ENCODE measurements at regions not wholly inside any gene's neighbourhood (a gene's known extent, or its start where the extent isn't known, plus 50 kb on each side); places are given as distances from the start of the nearest gene placed in this dataset.
A peak's percentile ranks its signal among the peaks of the same experiment; 100 is the strongest.

GRCh38 chr16:85274501-85274900 lies 162.2 kb upstream of the CIBAR2 start:
- TF ChIP-seq CTCF (IDR thresholded peaks at IDR 0.05), result no peak
- no peak for TF ChIP-seq POLR2A (IDR thresholded peaks at IDR 0.05)
- no peak for DNase-seq
- Histone ChIP-seq H3K9me3 (no peaks in the 10 kb centered on the region), H3K4me1 (no peaks in the 10 kb centered on the region), H3K27ac (no peak overlapping the region), H3K36me3 (replicated peaks in 1 of 2; ENCODE audit: insufficient read depth in 1 of 2, low read depth in 2 of 2) (no peaks in the 10 kb centered on the region), H3K4me3 (no peak overlapping the region), H3K27me3 (no peaks in the 10 kb centered on the region)
- 71 to 84% methylated on average over 7 of the region's 7 CpGs for WGBS, 2 donors
- intact Hi-C loops (cut with DNase I), result loop anchor here (10.0 kb wide), 2 partner anchors 440 to 740 kb away; no protein-coding TSS in a partner anchor
- no peak for ATAC-seq

- TF ChIP-seq CTCF (IDR thresholded peaks at IDR 0.05), result no peak
- no peak for TF ChIP-seq POLR2A (IDR thresholded peaks at IDR 0.05)
- H3K36me3 ChIP-seq (replicated peaks in 1 of 2; ENCODE audit: insufficient read depth in 1 of 2, low read depth in 2 of 2), result no peaks in the 10 kb centered on the region
- H3K27ac ChIP-seq, result no peak overlapping the region
- ATAC-seq, result no peak
- no peak overlapping the region for H3K4me3 ChIP-seq
- H3K9me3 ChIP-seq, result no peaks in the 10 kb centered on the region
- DNase-seq, result no peak
- intact Hi-C loops (cut with DNase I), result loop anchor here (10.0 kb wide), 2 partner anchors 440 to 740 kb away; no protein-coding TSS in a partner anchor
- H3K27me3 ChIP-seq, result no peaks in the 10 kb centered on the region
- WGBS, 2 donors, result 88 to 100% methylated on average over 1 to 8 of the region's 8 CpGs
- H3K4me1 ChIP-seq, result no peaks in the 10 kb centered on the region
Observed at GRCh38 chr16:85274924-85275323, 162.7 kb upstream of the CIBAR2 start.

GRCh38 chr16:85275533-85276249 lies 163.4 kb upstream of the CIBAR2 start:
- H3K4me1 ChIP-seq, result no peaks in the 10 kb centered on the region
- TF ChIP-seq CTCF (IDR thresholded peaks at IDR 0.05) (peak; percentile 78 to 88 (median 83)), POLR2A (IDR thresholded peaks at IDR 0.05) (no peak)
- no peak overlapping the region for H3K27ac ChIP-seq
- no peaks in the 10 kb centered on the region for H3K27me3 ChIP-seq
- WGBS, 2 donors, result 39 to 73% methylated on average over 3 to 16 of the region's 16 CpGs
- no peaks in the 10 kb centered on the region for H3K9me3 ChIP-seq
- ATAC-seq, result peak; percentile 75
- H3K36me3 ChIP-seq (replicated peaks in 1 of 2; ENCODE audit: insufficient read depth in 1 of 2, low read depth in 2 of 2), result no peaks in the 10 kb centered on the region
- intact Hi-C loops (cut with DNase I), result loop anchor here (10.0 kb wide), 2 partner anchors 439 to 739 kb away; no protein-coding TSS in a partner anchor
- H3K4me3 ChIP-seq, result no peak overlapping the region
- DNase-seq, result peak; percentile 47 to 74 (median 70)

- WGBS, 2 donors, result 71 to 77% methylated on average over 11 to 12 of the region's 12 CpGs
- no peaks in the 10 kb centered on the region for H3K36me3 ChIP-seq (replicated peaks in 1 of 2; ENCODE audit: insufficient read depth in 1 of 2, low read depth in 2 of 2)
- ATAC-seq (no peak), DNase-seq (no peak)
- no peaks in the 10 kb centered on the region for H3K4me1 ChIP-seq
- intact Hi-C loops (cut with DNase I), result loop anchor here (10.0 kb wide), 2 partner anchors 439 to 739 kb away; no protein-coding TSS in a partner anchor
- H3K4me3 ChIP-seq, result no peak overlapping the region
- H3K9me3 ChIP-seq, result no peaks in the 10 kb centered on the region
- no peaks in the 10 kb centered on the region for H3K27me3 ChIP-seq
- no peak overlapping the region for H3K27ac ChIP-seq
- TF ChIP-seq CTCF (IDR thresholded peaks at IDR 0.05) (no peak), POLR2A (IDR thresholded peaks at IDR 0.05) (no peak)
Observed at GRCh38 chr16:85276258-85276657, 164.0 kb upstream of the CIBAR2 start.

- ATAC-seq (no peak), DNase-seq (no peak)
- Histone ChIP-seq H3K4me1 (no peaks in the 10 kb centered on the region), H3K36me3 (replicated peaks in 1 of 2; ENCODE audit: insufficient read depth in 1 of 2, low read depth in 2 of 2) (no peaks in the 10 kb centered on the region), H3K9me3 (no peaks in the 10 kb centered on the region), H3K27me3 (no peaks in the 10 kb centered on the region), H3K4me3 (no peak overlapping the region), H3K27ac (no peak overlapping the region)
- TF ChIP-seq POLR2A (IDR thresholded peaks at IDR 0.05) (no peak), CTCF (IDR thresholded peaks at IDR 0.05) (no peak)
- intact Hi-C loops (cut with DNase I), result loop anchor here (10.0 kb wide), 2 partner anchors 438 to 738 kb away; no protein-coding TSS in a partner anchor
- WGBS, 2 donors, result 89 to 93% methylated on average over 5 to 10 of the region's 10 CpGs
Observed at GRCh38 chr16:85276721-85277120, 164.4 kb upstream of the CIBAR2 start.

Data from body of pancreas (tissue), 4 donors.